ENCODE measurements at regions not wholly inside any gene's neighbourhood (a gene's known extent, or its start where the extent isn't known, plus 50 kb on each side); places are given as distances from the start of the nearest gene placed in this dataset.

DNA sequence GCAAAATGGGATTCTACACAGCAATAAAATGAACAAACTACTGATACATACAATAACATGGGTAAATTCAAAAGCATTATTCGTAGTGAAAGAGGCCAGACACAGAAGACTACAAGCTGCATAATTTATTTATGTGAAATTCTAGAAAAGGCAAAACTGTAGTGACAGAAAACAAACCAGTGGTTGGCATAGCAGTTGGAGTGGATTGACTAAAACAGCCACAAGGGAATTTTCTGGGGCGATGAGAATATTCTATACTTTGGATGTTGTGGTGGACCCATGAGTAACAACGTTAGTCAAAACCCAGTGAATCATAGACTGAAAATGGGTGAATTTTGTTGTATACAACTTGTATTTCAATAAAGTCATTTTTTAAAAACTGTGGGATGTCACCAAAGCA lies 63.2 kb upstream of the RPL38 start:
- no peak for TF ChIP-seq POLR2A (IDR thresholded peaks at IDR 0.05; ENCODE audit: low read depth, low read length)
- no peak for TF ChIP-seq POU2F2 (IDR thresholded peaks at IDR 0.05; ENCODE audit: low read depth, low read length)
- no peak for TF ChIP-seq POLR2AphosphoS5 (IDR thresholded peaks at IDR 0.05; ENCODE audit: low read depth, low read length)
- no peak for TF ChIP-seq TAF1 (IDR thresholded peaks at IDR 0.05; ENCODE audit: low read depth, low read length)
- TF ChIP-seq PAX5 (IDR thresholded peaks at IDR 0.05; ENCODE audit: insufficient read depth, low read length, severe bottlenecking) = no peak

Measured in GM12891 (cell line).